ENCODE measurements at regions not wholly inside any gene's neighbourhood (a gene's known extent, or its start where the extent isn't known, plus 50 kb on each side); places are given as distances from the start of the nearest gene placed in this dataset.
A peak's percentile ranks its signal among the peaks of the same experiment; 100 is the strongest.

- TF ChIP-seq CBX5 (IDR thresholded peaks at IDR 0.05; ENCODE audit: low read depth) (no peak), FOXM1 (IDR thresholded peaks at IDR 0.05; ENCODE audit: low read depth, low read length) (peak; percentile 66; the same call in 1 of the 2 replicates), MTA2 (IDR thresholded peaks at IDR 0.05; ENCODE audit: low read depth) (peak; percentile 69), NFYA (IDR thresholded peaks at IDR 0.05; ENCODE audit: borderline replicate concordance, low read depth, low read length) (no peak), NKRF (conservative IDR thresholded peaks at IDR 0.05) (no peak), RELA (IDR thresholded peaks at IDR 0.05; ENCODE audit: borderline replicate concordance, partially characterized antibody) (peak; percentile 23), GABPA (IDR thresholded peaks at IDR 0.05; ENCODE audit: low read depth) (no peak), NR2C1 (IDR thresholded peaks at IDR 0.05) (no peak), CBX3 (IDR thresholded peaks at IDR 0.05; ENCODE audit: borderline replicate concordance, low read depth) (no peak)
- TF ChIP-seq, protein P1, sequence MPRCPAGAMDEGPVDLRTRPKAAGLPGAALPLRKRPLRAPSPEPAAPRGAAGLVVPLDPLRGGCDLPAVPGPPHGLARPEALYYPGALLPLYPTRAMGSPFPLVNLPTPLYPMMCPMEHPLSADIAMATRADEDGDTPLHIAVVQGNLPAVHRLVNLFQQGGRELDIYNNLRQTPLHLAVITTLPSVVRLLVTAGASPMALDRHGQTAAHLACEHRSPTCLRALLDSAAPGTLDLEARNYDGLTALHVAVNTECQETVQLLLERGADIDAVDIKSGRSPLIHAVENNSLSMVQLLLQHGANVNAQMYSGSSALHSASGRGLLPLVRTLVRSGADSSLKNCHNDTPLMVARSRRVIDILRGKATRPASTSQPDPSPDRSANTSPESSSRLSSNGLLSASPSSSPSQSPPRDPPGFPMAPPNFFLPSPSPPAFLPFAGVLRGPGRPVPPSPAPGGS (IDR thresholded peaks at IDR 0.05; ENCODE audit: borderline replicate concordance, insufficient read depth, low read depth, low read length, poor library complexity, severe bottlenecking), result peak; percentile 61
Measured at GRCh38 chr1:220344745-220345144, 72.5 kb upstream of the RAB3GAP2 start (continued).

- no peaks in the 10 kb centered on the region for H3K36me3 ChIP-seq (ENCODE audit: control insufficient read depth in 2 of 2, insufficient read depth in 2 of 2, low read length in 1 of 2)
- no TSS peak for BruUV-seq (replicated peaks)
- H3K9ac ChIP-seq (ENCODE audit: control insufficient read depth, insufficient read depth, low read length), result no peak overlapping the region
- H2AFZ ChIP-seq (ENCODE audit: control insufficient read depth, low read depth, low read length), result no peak overlapping the region
- no peak for DNase-seq (ENCODE audit: low read depth, low spot score)
- no peak for FAIRE-seq
- ChIA-PET RAD21 (ENCODE audit: unreplicated experiment) (no interaction called here), CTCF (interaction anchor here (0.9 to 2.0 kb wide), 3 partner anchors 10 to 124 kb away, joined by 3 to 6 read pairs (median 4); no protein-coding TSS in a partner anchor), SMC1A (ENCODE audit: uncharacterized antibody, unreplicated experiment) (interaction anchor here (1.0 kb wide), 1 partner anchor 17 kb away, joined by 3 read pairs; no protein-coding TSS in a partner anchor), POLR2A (interaction anchor here (0.6 kb wide), 1 partner anchor 50 kb away, joined by 3 read pairs; no protein-coding TSS in a partner anchor)
- ATAC-seq, result no peak
- no peaks in the 10 kb centered on the region for H3K4me1 ChIP-seq (ENCODE audit: control insufficient read depth, insufficient read depth, low read length)
- WGBS (ENCODE audit: insufficient coverage, insufficient replicate concordance, low lambda C conversion rate, missing lambda C conversion rate), result 86% methylated on average over 5 of the region's 5 CpGs
- H3K4me2 ChIP-seq (ENCODE audit: control insufficient read depth, insufficient read depth), result no peak overlapping the region
- H3K9me3 ChIP-seq (replicated peaks; ENCODE audit: control insufficient read depth, insufficient read depth, low read length), result no peaks in the 10 kb centered on the region
- no peaks in the 10 kb centered on the region; the same call in 1 of the 2 replicates for H4K20me1 ChIP-seq (ENCODE audit: control insufficient read depth, insufficient read depth)
- intact Hi-C loops (cut with micrococcal nuclease; ENCODE audit: unreplicated experiment) (no loop called here), in situ Hi-C loops (cut with MboI) (no loop called here)
- no peaks in the 10 kb centered on the region for H3K79me2 ChIP-seq (ENCODE audit: control insufficient read depth, insufficient read depth, low read length)
- H3K27ac ChIP-seq (ENCODE audit: control insufficient read depth, insufficient read depth), result no peak overlapping the region
- no peak overlapping the region for H3K4me3 ChIP-seq
- no peaks in the 10 kb centered on the region for H3K27me3 ChIP-seq (replicated peaks in 1 of 2; ENCODE audit: control insufficient read depth in 2 of 2, insufficient read depth in 2 of 2, low read length in 1 of 2)
- no peak for TF ChIP-seq MYB (IDR thresholded peaks at IDR 0.05; ENCODE audit: borderline replicate concordance, low read depth, low read length)
- no peak for TF ChIP-seq PRDM15 (CRISPR knock-in tag; IDR thresholded peaks at IDR 0.05)
- TF ChIP-seq E2F4 (IDR thresholded peaks at IDR 0.05; ENCODE audit: low read depth, low read length), result no peak
- no peak for TF ChIP-seq STAT1 (conservative IDR thresholded peaks at IDR 0.05)
- TF ChIP-seq TAF1 (IDR thresholded peaks at IDR 0.05; ENCODE audit: borderline replicate concordance, low read depth, low read length), result no peak
- TF ChIP-seq TCF7 (IDR thresholded peaks at IDR 0.05; ENCODE audit: borderline replicate concordance), result no peak
Measured at GRCh38 chr1:220342853-220343252, 70.6 kb upstream of the RAB3GAP2 start.
